Upper lobe of left lung (tissue), 6 donors: ENCODE measurements at regions not wholly inside any gene's neighbourhood (a gene's known extent, or its start where the extent isn't known, plus 50 kb on each side); places are given as distances from the start of the nearest gene placed in this dataset.
A peak's percentile ranks its signal among the peaks of the same experiment; 100 is the strongest.

Source experiments
- ATAC-seq, 2 donors: fragments of 200-7000 bp; cut with Tn5 transposase; one replicate each; pipeline ENCODE4 v1.9.1; 2022; ENCODE audit warnings: mild to moderate bottlenecking in 2 of 2, moderate library complexity in 2 of 2; ENCODE audit not compliant: low FRiP score in 2 of 2
- DNase-seq, 2 donors: peaks; one replicate each; pipeline ENCODE4 v3.0.0-alpha.2; 2019 to 2020
- H3K27ac ChIP-seq, 4 donors: fragments of 200-600 bp; sonication (generic); one replicate each; pipeline ENCODE4 v1.5.1; 2016 to 2019
- H3K27me3 ChIP-seq, 4 donors: fragments of 200-600 bp; sonication (generic); one replicate each; pipeline ENCODE4 v1.5.1; 2017 to 2019
- H3K36me3 ChIP-seq, 4 donors: fragments of 200-600 bp; sonication (generic); one replicate each; pipeline ENCODE4 v1.5.1; 2016 to 2019
- H3K4me1 ChIP-seq, 4 donors: fragments of 200-600 bp; sonication (generic); one replicate each; pipeline ENCODE4 v1.5.1; 2018 to 2019
- H3K4me3 ChIP-seq, 4 donors: fragments of 200-600 bp; sonication (generic); one replicate each; pipeline ENCODE4 v1.5.1; 2017 to 2019; ENCODE audit warnings: mild to moderate bottlenecking in 2 of 4, moderate library complexity in 1 of 4
- H3K9me3 ChIP-seq, 4 donors: fragments of 200-600 bp; sonication (generic); one replicate each; pipeline ENCODE4 v1.5.1; 2018 to 2019
- EP300 ChIP-seq, 4 donors: sonication (generic); formaldehyde crosslinking; IDR thresholded peaks; one replicate each; pipeline ENCODE4 v1.5.1; 2017; ENCODE audit warnings: antibody characterized with exemption in 4 of 4, control low read depth in 2 of 4
- POLR2A ChIP-seq, 4 donors: fragments of 450-650 bp; IDR thresholded peaks; one replicate each; pipeline ENCODE4 v1.5.1; 2016 to 2017; ENCODE audit warnings: antibody characterized with exemption in 4 of 4, mild to moderate bottlenecking in 2 of 4
- POLR2AphosphoS5 ChIP-seq, 2 donors: sonication (generic); formaldehyde crosslinking; IDR thresholded peaks; one replicate each; pipeline ENCODE4 v1.5.1; 2017; ENCODE audit warnings: antibody characterized with exemption in 2 of 2
- WGBS, 2 donors: methylation state at CpG; one replicate each; pipeline ENCODE4 v1.1.5; 2017 to 2018; 5-methylcytosine and 5-hydroxymethylcytosine counted together
- TF ChIP-seq, protein P1 (sequence below), 6 experiments: fragments of 450-650 bp in 4 of 6; fragments of 200-600 bp in 2 of 6; sonication (generic) in 2 of 6; IDR thresholded peaks; one replicate each; pipeline ENCODE4 v1.5.1; 2016 to 2019; ENCODE audit warnings: antibody characterized with exemption in 6 of 6
- donor health status: DM: no; HTN: no; CAD: no; lungs with moderate emphysema.
- donor health status: DM: no; HTN: yes; CAD: no; lungs with severe emphysema.

DNA sequence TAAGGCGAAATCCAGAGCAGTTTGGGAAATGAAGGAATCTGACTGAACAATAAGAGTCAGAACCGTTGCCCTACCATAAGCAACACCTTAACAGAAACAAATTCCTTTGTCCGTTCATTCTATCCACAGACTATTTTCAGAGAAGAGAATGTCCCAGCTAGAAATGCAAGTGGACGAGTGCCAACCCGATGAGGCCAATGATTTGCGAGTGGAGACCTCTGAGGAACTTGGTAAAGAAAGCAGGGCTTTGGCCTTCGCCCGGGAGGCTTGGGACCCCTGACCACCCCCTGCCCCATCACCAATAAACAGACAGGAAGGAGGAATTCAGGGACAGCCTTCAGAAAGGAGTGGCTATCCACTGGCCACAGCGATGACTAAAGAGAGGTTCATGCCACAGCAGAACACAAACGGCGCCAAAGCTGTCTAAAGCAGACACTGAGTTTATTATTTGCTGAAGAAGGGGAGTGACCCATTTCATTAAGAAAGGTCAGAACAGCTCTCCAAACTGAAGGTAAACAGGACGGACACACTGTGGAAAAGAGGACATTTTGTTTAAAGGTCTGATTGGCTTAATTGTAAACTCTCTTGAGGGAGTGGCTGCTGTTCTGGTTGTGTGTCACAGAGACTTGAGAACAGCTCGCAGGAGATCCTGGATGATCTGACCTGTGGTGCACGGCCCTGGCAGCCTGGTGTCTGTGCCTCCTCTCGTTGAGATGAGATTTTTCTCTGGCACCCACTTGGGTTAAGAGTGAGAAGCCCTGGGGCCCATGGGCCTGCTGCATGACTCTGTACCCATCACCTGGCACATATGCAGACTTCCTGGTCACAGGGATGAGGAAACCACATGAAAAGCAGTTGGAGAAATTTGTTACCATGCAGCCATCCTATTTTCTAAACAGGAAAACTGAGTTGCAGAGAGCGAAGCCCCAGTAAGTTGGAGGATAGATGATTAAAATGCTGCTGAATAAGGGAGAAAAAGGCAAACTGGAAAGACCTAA, 142.0 kb upstream of the PZP start:
- TF ChIP-seq POLR2AphosphoS5 (IDR thresholded peaks at IDR 0.05) (no peak), POLR2A (IDR thresholded peaks at IDR 0.05) (no peak), EP300 (IDR thresholded peaks at IDR 0.05) (no peak)
- TF ChIP-seq, protein P1, sequence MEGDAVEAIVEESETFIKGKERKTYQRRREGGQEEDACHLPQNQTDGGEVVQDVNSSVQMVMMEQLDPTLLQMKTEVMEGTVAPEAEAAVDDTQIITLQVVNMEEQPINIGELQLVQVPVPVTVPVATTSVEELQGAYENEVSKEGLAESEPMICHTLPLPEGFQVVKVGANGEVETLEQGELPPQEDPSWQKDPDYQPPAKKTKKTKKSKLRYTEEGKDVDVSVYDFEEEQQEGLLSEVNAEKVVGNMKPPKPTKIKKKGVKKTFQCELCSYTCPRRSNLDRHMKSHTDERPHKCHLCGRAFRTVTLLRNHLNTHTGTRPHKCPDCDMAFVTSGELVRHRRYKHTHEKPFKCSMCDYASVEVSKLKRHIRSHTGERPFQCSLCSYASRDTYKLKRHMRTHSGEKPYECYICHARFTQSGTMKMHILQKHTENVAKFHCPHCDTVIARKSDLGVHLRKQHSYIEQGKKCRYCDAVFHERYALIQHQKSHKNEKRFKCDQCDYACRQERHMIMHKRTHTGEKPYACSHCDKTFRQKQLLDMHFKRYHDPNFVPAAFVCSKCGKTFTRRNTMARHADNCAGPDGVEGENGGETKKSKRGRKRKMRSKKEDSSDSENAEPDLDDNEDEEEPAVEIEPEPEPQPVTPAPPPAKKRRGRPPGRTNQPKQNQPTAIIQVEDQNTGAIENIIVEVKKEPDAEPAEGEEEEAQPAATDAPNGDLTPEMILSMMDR (IDR thresholded peaks at IDR 0.05) = no peak
- Histone ChIP-seq H3K27ac (no peak overlapping the region), H3K9me3 (peaks cover 7 to 19% (median 18%) of the 10 kb centered on the region in 4 donors), H3K4me1 (no peaks in the 10 kb centered on the region), H3K36me3 (no peaks in the 10 kb centered on the region), H3K27me3 (no peaks in the 10 kb centered on the region), H3K4me3 (no peak overlapping the region)
- DNase-seq = no peak
- WGBS, 2 donors = 56 to 59% methylated on average over 16 of the region's 16 CpGs
- ATAC-seq = no peak

GRCh38 chr12:9348906-9349518, 140.8 kb upstream of the PZP start:
- TF ChIP-seq POLR2AphosphoS5 (IDR thresholded peaks at IDR 0.05) (no peak), POLR2A (IDR thresholded peaks at IDR 0.05) (no peak), EP300 (IDR thresholded peaks at IDR 0.05) (no peak)
- TF ChIP-seq, protein P1 (IDR thresholded peaks at IDR 0.05) = no peak
- no peaks in the 10 kb centered on the region for H3K4me1 ChIP-seq
- WGBS, 2 donors = 91% methylated on average over 21 to 29 of the region's 29 CpGs
- H3K9me3 ChIP-seq = peaks cover 6 to 11% (median 8%) of the 10 kb centered on the region in 4 donors
- DNase-seq = peak in 1 of 2 donors; percentile 63
- H3K36me3 ChIP-seq = no peaks in the 10 kb centered on the region
- H3K27me3 ChIP-seq = no peaks in the 10 kb centered on the region
- ATAC-seq = no peak
- H3K4me3 ChIP-seq = no peak overlapping the region
- H3K27ac ChIP-seq = no peak overlapping the region

- Histone ChIP-seq H3K27ac (no peak overlapping the region), H3K9me3 (no peaks in the 10 kb centered on the region), H3K4me3 (no peak overlapping the region), H3K4me1 (no peaks in the 10 kb centered on the region), H3K36me3 (no peaks in the 10 kb centered on the region), H3K27me3 (no peaks in the 10 kb centered on the region)
- ATAC-seq = no peak
- DNase-seq = no peak
- WGBS, 2 donors = 82 to 85% methylated on average over 3 to 5 of the region's 5 CpGs
- TF ChIP-seq POLR2A (IDR thresholded peaks at IDR 0.05) (no peak), POLR2AphosphoS5 (IDR thresholded peaks at IDR 0.05) (no peak)
Measured at GRCh38 chr12:9347328-9348127, 139.3 kb upstream of the PZP start.

DNA sequence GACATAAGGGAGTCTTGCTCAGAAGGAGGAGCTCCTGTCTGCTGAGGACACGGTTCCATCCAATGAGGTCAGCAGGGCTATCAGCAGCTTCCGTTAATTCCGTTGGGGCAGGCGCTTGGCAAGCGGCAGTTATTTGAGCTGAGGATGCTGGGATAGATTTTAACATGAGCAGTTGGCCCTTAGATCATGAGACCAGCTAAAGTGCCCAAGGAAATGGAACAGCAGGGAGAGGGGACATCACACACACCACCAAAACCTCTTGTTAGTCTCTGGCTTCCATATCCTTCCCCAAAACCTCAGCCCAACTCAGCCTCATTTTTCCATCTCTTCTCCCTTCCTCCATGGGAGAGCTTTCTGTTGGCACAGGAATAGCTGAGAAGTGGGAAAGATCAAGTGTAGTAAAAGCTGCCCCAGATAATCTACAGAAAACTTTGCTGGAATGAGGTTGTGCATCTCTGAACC, 138.7 kb upstream of the PZP start:
- no peaks in the 10 kb centered on the region for H3K36me3 ChIP-seq

More for the DNA sequence above, 138.7 kb upstream of the PZP start:
- no peaks in the 10 kb centered on the region for H3K9me3 ChIP-seq
- TF ChIP-seq, protein P1 (IDR thresholded peaks at IDR 0.05) = no peak
- no peak for TF ChIP-seq POLR2AphosphoS5 (IDR thresholded peaks at IDR 0.05)
- no peak overlapping the region for H3K27ac ChIP-seq
- ATAC-seq (no peak), DNase-seq (no peak)
- no peaks in the 10 kb centered on the region for H3K27me3 ChIP-seq
- no peaks in the 10 kb centered on the region for H3K4me1 ChIP-seq
- H3K4me3 ChIP-seq = no peak overlapping the region
- WGBS, 2 donors = 80 to 89% methylated on average over 5 of the region's 5 CpGs
